Duodenal mucosa (tissue), 2 donors: ENCODE measurements at regions not wholly inside any gene's neighbourhood (a gene's known extent, or its start where the extent isn't known, plus 50 kb on each side); places are given as distances from the start of the nearest gene placed in this dataset.
A peak's percentile ranks its signal among the peaks of the same experiment; 100 is the strongest.

Source experiments
- H3K27ac ChIP-seq: one replicate; pipeline ENCODE4 v1.7.0; 2013; ENCODE audit warnings: low read depth, low read length
- H3K27me3 ChIP-seq, 2 donors: one replicate each; pipeline ENCODE4 v1.7.0; 2013; ENCODE audit warnings: low read length in 2 of 2, control low read depth in 1 of 2; ENCODE audit not compliant: insufficient read depth in 2 of 2, control insufficient read depth in 1 of 2
- H3K36me3 ChIP-seq, 2 donors: one replicate each; pipeline ENCODE4 v1.7.0; 2013; ENCODE audit warnings: low read length in 2 of 2, control low read depth in 1 of 2; ENCODE audit not compliant: insufficient read depth in 2 of 2, control insufficient read depth in 1 of 2
- H3K4me1 ChIP-seq, 2 donors: one replicate each; pipeline ENCODE4 v1.7.0; 2013; ENCODE audit warnings: low read length in 2 of 2, control low read depth in 1 of 2; ENCODE audit not compliant: insufficient read depth in 2 of 2, control insufficient read depth in 1 of 2
- H3K4me3 ChIP-seq, 2 donors: one replicate each; pipeline ENCODE4 v1.7.0; 2013; ENCODE audit warnings: low read length in 2 of 2, low read depth in 1 of 2
- H3K9ac ChIP-seq, 2 donors: one replicate each; pipeline ENCODE4 v1.7.0; 2013; ENCODE audit warnings: low read length in 2 of 2, low read depth in 1 of 2
- H3K9me3 ChIP-seq, 2 donors: one replicate each; pipeline ENCODE4 v1.7.0; 2013; ENCODE audit warnings: low read length in 2 of 2, control low read depth in 1 of 2; ENCODE audit not compliant: control insufficient read depth in 1 of 2

DNA sequence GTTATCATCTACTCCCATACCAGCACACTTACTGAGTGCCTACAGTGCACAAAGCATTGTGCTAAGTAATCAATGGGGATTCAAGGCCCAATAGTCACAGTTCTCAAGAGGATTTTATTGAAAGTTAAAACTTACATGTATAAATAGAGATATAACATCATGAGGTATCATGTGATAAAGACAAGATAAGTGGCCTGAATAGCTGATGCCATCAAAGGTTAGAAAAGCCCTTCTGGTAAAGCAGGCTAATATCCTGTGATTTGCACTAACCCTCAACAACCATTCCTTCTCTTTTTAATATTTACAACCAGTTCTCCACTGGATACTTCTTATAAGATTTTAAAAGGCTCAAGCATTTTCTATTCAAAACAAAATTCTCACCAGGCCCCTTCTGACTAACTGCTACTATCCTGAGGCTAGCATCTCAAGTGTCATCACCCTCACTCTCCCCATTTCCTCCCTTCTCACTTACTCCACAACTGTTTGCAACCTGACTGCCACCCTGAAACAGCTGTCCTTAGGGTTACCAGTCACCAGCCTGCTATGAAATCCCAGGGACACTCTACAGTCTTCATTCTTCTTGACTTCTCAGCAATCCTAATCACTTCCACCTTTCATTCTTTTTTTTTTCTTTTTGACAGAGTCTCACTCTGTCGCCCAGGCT lies 377.9 kb downstream of the ENC1 start:
- H3K9me3 ChIP-seq, result no peaks in the 10 kb centered on the region

GRCh38 chr5:74261866-74262265 lies 378.7 kb downstream of the ENC1 start:
- Histone ChIP-seq H3K9ac (no peak overlapping the region), H3K4me1 (peaks cover 15 to 21% of the 10 kb centered on the region in 2 donors), H3K4me3 (no peak overlapping the region), H3K27me3 (no peaks in the 10 kb centered on the region), H3K36me3 (no peaks in the 10 kb centered on the region), H3K27ac (no peak overlapping the region), H3K9me3 (no peaks in the 10 kb centered on the region)

More for the DNA sequence above, 377.9 kb downstream of the ENC1 start:
- H3K36me3 ChIP-seq, result no peaks in the 10 kb centered on the region
- H3K4me1 ChIP-seq, result peaks cover 7 to 13% of the 10 kb centered on the region in 2 donors
- H3K27me3 ChIP-seq, result no peaks in the 10 kb centered on the region
- no peak overlapping the region for H3K27ac ChIP-seq
- H3K9ac ChIP-seq, result no peak overlapping the region
- no peak overlapping the region for H3K4me3 ChIP-seq

DNA sequence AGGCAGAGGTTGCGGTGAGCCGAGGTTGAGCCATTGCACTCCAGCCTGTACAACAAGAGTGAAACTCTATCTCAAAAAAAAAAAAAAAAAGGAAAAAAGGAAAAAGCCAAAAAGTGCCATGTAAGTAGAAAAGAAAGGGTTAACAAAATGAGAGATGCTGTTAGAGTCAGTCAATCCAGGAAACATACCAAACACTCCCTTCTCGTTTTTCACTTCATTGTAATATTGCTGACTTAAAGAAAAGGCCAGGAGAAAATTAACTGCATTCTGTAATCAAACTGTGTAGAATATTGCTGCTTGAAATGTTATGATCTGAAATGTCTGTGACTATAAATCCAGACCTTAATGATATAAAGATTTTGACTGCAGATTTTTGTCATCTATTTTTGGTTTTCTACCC lies 379.1 kb downstream of the ENC1 start:
- H3K4me3 ChIP-seq, result no peak overlapping the region
- H3K9me3 ChIP-seq, result no peaks in the 10 kb centered on the region
- no peaks in the 10 kb centered on the region for H3K27me3 ChIP-seq
- H3K9ac ChIP-seq, result no peak overlapping the region
- H3K27ac ChIP-seq, result no peak overlapping the region
- H3K4me1 ChIP-seq, result peaks cover 16 to 26% of the 10 kb centered on the region in 2 donors
- H3K36me3 ChIP-seq, result no peaks in the 10 kb centered on the region

GRCh38 chr5:74259572-74259971 lies 381.0 kb downstream of the ENC1 start:
- Histone ChIP-seq H3K9me3 (no peaks in the 10 kb centered on the region), H3K36me3 (no peaks in the 10 kb centered on the region), H3K4me1 (peaks cover 16 to 31% of the 10 kb centered on the region in 2 donors), H3K27me3 (no peaks in the 10 kb centered on the region), H3K4me3 (no peak overlapping the region), H3K9ac (no peak overlapping the region), H3K27ac (no peak overlapping the region)

- peak overlapping the region in 1 of 2 donors; percentile 13 for H3K9ac ChIP-seq
- peaks cover 16 to 31% of the 10 kb centered on the region in 2 donors for H3K4me1 ChIP-seq
- no peaks in the 10 kb centered on the region for H3K27me3 ChIP-seq
- H3K9me3 ChIP-seq, result no peaks in the 10 kb centered on the region
- H3K4me3 ChIP-seq, result peak overlapping the region in 1 of 2 donors; percentile 26
- peak overlapping the region; percentile 25 for H3K27ac ChIP-seq
- no peaks in the 10 kb centered on the region for H3K36me3 ChIP-seq
Measured at GRCh38 chr5:74258314-74258665, 382.2 kb downstream of the ENC1 start.

DNA sequence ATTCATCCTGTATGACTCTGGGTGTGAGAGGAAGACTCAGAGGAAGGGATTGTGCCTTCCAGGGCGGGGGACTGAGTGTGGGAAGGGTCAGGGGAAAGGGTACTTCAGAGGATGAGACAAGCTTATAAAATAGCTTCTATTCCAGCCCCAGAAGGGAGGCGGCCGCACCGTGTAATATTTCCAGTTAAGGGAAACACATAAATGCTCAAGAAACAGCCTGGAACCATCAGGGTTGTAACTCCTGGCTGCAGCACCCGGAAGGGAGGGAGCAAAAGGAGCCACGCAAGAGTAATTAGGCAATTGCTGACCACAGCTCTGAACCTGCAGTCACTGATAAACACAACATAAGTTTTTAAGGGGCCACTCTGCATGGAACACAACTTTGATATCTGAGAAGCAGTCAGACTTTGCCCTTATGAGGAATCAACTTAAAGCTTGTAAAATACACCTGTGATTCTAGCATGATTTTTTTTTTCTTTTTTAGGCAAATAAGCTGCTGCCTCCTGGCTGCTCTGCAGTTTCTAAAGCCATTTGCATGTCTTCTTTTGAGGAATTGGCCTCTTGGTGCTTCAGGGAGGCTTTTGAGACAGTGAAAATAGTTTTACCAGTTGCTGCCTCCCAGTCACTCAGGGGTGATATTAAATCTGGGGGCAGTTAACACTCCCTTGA lies 382.7 kb downstream of the ENC1 start:
- Histone ChIP-seq H3K9ac (peak overlapping the region in 1 of 2 donors; percentile 13), H3K4me3 (peak overlapping the region; percentile 13 to 26), H3K27me3 (no peaks in the 10 kb centered on the region), H3K36me3 (no peaks in the 10 kb centered on the region), H3K4me1 (peaks cover 16 to 31% of the 10 kb centered on the region in 2 donors), H3K9me3 (no peaks in the 10 kb centered on the region), H3K27ac (peak overlapping the region; percentile 25)

DNA sequence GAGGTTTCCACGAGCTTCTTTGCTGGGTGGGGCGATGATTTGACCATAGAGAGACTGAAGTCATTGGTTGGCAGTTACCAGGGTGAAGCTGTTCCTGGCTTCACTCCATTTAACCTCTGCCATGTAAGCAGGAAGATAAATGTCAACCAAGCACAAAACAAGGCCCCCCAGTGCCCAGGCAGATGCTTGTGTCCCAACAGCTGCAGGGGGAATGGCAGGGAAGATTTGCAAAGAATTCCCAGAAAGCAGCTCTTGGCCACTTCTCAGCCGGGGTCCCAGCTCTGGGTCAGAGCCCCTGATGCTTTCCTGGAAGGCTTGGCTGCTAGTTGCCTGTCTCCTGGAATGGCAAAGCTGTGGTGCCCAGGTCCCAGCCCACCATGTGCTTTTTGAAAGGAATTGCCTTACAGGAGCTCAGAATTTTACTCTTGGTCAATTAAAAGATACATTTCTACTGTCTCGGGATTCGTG lies 383.4 kb downstream of the ENC1 start:
- H3K36me3 ChIP-seq, result no peaks in the 10 kb centered on the region
- H3K9ac ChIP-seq, result no peak overlapping the region
- H3K27ac ChIP-seq, result no peak overlapping the region
- H3K27me3 ChIP-seq, result no peaks in the 10 kb centered on the region
- no peaks in the 10 kb centered on the region for H3K9me3 ChIP-seq
- H3K4me1 ChIP-seq, result peaks cover 16 to 31% of the 10 kb centered on the region in 2 donors
- peak overlapping the region in 1 of 2 donors; percentile 26 for H3K4me3 ChIP-seq

DNA sequence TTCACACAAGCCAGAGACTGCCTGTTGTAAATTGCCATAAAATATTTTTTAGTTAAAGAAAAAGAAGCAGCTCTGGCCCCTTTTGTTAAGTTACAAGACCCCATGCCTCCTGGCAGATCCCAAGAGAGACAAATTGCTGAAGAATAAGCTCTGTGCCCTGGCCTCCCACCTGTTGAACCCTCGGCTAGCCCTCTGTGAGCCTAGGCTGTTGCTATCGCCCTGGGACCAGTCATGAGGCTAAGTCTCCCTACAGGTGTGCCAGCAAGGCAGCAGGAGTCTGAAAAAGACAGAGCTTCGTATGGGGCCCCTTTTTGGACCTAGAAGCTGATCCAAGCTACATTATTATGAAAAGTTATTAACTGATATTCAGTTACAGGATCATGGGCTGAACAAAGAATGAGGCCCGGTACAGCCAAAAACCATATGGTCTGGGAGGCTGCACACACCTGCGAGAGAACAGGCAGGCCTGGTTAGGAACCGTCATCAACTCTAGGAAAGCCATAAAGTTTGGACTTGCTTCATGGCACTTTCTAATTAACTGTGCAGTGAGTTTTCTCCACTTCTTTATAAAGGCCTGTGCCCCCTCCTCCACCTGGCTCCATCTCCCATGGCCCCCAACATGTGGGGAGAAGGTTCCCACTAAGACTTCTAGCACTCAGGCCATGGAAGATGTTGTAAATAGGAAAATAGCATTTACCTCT lies 384.7 kb downstream of the ENC1 start:
- Histone ChIP-seq H3K27ac (no peak overlapping the region), H3K9me3 (no peaks in the 10 kb centered on the region), H3K4me1 (peaks cover 16 to 31% of the 10 kb centered on the region in 2 donors), H3K27me3 (no peaks in the 10 kb centered on the region), H3K9ac (no peak overlapping the region), H3K4me3 (no peak overlapping the region), H3K36me3 (no peaks in the 10 kb centered on the region)

DNA sequence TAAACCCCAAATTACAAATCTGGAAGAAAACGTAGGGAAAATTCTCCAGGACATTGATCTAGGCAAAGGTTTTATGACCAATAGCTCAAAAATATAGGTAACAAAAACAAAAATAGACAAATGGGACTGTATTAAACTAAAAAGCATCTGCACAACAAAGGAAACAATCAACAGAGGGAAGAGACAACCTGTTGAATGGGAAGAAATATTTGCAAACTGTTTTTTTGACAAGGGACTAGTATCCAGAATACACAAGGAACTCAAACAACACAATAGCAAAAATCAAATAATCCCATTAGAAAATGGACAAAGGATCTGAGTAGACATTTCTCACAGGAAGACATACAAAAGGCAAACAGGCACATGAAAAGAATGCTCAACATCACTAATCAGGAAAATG lies 386.3 kb downstream of the ENC1 start:
- H3K9me3 ChIP-seq, result no peaks in the 10 kb centered on the region
- H3K36me3 ChIP-seq, result no peaks in the 10 kb centered on the region
- peaks cover 16 to 31% of the 10 kb centered on the region in 2 donors for H3K4me1 ChIP-seq
- no peak overlapping the region for H3K27ac ChIP-seq
- no peak overlapping the region for H3K4me3 ChIP-seq
- no peaks in the 10 kb centered on the region for H3K27me3 ChIP-seq
- H3K9ac ChIP-seq, result no peak overlapping the region

- Histone ChIP-seq H3K4me3 (no peak overlapping the region), H3K4me1 (peaks cover 3 to 11% of the 10 kb centered on the region in 2 donors), H3K9me3 (no peaks in the 10 kb centered on the region), H3K9ac (no peak overlapping the region), H3K27me3 (no peaks in the 10 kb centered on the region), H3K36me3 (no peaks in the 10 kb centered on the region), H3K27ac (no peak overlapping the region)
Measured at GRCh38 chr5:74252044-74252443, 388.5 kb downstream of the ENC1 start.
